ENCODE measurements at regions not wholly inside any gene's neighbourhood (a gene's known extent, or its start where the extent isn't known, plus 50 kb on each side); places are given as distances from the start of the nearest gene placed in this dataset.
A peak's percentile ranks its signal among the peaks of the same experiment; 100 is the strongest.
"Not testable (repeated sequence)": the region's sequence is repeated elsewhere in the genome, so short reads cannot be mapped to it uniquely, and the experiment has no call there.

DNA sequence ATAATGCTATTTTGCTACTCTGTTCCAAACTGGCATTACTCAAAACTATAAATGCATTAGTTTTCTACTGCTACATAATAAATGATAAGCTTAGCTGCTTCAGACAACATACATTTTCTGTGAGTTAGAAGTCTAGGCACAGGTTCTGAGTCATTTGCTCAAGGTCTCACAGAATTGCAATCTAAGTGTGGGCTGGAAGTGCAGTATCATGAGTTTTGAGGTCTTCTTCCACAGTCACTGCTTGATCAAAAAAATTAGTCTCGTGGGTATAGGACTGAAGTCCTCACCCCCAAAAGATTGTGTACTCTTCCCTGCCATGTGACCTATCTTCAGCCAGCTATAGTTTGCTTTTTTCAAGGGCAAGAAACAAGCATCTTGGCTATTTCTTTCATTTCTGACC lies 676.9 kb downstream of the ADCYAP1 start:
- no peak for DNase-seq

- DNase-seq: peak; percentile 16
These were observed 681.3 kb downstream of the ADCYAP1 start for GRCh38 chr18:1585881-1586488.

DNA sequence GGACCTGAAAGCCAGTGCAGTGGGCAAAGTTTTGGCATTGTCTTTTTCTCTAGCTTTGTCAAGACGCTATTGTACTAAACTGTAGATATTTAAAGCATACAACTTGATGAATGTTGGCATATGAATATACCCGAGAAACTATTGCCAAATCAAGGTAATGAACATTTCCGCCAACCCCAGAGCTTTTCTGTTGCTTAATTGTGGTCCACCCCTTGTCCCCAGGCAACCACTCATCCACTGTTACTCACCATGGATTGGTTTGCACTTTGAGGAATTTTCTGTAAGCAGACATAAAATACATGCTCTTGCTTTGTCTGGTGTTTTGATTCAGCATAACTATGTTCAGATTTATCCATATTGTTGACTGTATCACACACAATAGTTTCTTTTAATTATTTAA lies 688.4 kb downstream of the ADCYAP1 start:
- DNase-seq: no peak

DNA sequence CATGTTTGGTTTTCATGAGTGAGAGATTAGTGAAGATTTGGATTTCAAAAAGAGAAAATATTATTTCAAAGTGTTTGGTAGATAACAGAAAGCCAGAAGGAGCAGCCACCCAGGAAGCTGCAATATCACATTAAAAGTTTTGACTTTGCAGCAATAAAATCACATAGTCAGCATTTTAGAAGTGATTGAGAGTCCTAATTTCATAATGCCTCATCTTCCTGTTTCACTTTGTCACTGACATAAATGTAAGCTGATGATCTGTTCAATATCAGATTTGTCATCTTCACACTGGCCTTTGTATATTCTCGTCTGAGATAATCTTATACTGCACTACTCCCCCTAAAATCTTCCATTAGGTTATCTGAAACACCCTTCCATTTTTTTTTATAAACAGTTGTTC lies 690.5 kb downstream of the ADCYAP1 start:
- DNase-seq: no peak

DNA sequence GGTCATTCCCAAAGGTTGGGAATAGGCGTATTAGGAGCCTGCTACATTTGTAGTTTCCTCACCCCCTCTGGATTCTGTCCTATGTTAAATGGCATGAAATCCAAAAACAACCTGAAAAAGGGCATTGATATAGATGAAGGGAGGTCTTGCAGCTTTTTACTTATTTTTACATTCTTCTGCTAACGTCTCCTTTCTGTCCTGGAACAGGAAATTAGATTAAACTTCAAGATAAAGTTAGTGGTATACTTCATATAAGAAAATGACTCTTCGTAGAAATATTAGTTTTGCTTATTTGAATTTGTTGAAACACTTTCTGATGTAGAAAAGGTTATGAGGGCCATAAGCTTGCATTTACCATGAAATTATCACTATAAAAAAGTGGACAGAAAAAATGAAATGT lies 694.5 kb downstream of the ADCYAP1 start:
- DNase-seq: no peak

DNA sequence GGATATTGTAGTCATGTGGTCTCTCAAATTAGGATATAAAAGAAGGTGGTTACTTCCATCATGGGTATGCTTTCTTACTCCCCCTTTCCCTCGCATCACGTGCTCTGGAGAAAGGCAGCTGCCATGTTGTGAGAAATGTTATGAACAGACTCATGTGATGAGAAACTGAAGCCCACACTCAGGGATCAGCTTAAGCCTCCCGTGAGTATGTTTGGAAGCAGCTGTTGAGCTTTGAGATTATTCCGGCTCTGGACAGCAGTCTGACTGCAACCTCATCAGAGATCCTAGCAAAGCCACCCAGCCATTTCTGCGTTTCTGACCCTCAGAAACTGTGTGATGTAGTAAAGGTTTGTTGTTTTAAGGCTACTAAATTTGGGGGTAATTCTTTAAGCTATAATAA lies 700.1 kb downstream of the ADCYAP1 start:
- no peak for DNase-seq

- DNase-seq: no peak
These were observed 713.7 kb downstream of the ADCYAP1 start for GRCh38 chr18:1618364-1618763.

DNA sequence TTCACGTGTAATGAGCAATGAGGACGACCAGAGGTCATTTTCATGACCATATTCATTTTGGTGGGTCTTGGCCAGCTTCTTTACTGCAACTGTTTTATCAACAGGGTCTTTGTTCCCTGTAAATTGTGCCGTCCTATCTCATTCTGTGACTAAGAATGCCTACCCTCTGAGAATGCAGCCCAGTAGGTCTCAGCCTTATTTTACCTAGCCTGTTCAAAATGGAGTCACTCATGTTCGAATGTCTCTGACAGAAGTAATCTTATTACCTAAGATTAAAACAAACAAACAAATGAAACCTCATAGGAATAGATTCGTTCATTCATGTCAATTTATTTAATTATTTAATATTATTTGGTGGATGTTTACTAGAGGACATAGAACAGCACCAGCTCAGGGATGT lies 714.8 kb downstream of the ADCYAP1 start:
- no peak for DNase-seq

- DNase-seq: no peak
These were observed 719.9 kb downstream of the ADCYAP1 start for GRCh38 chr18:1624612-1625011.

GRCh38 chr18:1627494-1627893 lies 722.8 kb downstream of the ADCYAP1 start:
- DNase-seq: no peak

GRCh38 chr18:1648712-1649111 lies 744.0 kb downstream of the ADCYAP1 start:
- no peak for DNase-seq

- DNase-seq: no peak
These were observed 747.3 kb downstream of the ADCYAP1 start for GRCh38 chr18:1652018-1652417.

- no peak for DNase-seq
These were observed 749.2 kb downstream of the ADCYAP1 start for GRCh38 chr18:1653873-1654272.

DNA sequence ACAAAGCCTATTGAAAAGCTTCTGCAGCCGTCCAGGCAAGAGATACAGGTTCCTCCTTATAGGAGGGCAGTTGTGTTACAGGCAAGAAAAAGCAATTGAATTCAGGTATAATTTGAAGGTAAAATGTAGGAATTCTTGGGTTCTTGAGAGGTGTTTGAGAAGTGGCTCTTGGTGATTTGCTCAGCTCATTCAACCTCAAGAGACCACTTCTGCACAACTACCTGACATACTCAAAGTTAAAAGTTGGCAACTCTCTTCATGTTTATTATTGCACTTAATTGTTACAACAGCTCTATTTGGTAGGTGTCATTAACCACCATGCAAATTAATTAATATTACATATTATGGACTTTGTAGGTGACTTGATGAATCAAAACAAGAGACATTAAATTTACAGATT lies 753.2 kb downstream of the ADCYAP1 start:
- DNase-seq: no peak

DNA sequence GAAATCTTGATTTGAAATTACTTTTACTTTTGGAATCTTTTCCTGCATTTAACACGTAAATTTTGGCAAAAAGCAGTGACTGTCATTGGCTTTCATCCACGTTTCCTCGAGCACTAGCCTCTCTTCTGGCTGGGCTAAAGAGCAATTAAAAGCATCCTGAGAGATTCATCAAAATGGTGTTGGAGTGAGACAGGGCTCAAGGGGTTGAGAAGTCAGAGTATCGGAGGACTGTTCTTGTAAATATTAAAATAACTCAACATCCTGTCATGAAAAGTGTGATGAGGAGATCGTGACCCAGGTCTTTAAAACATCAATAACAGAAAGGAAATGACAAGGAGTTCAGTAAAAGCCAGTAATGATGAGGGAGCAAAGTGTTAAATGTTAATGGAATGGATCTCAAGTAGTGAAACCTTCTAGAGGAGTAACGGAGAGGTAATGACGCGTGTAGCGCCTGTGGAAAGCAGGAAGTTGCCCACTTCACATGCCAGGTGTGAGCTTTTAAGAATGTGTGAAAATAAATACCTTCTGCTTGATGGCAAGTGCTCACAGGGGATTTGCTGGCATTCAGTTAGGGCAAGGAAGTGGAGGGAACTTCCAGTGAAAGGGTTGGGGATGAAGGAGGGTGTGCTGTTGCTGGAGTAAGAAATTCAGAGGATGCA lies 754.4 kb downstream of the ADCYAP1 start:
- DNase-seq: peak; percentile 47

GRCh38 chr18:1663879-1664705 lies 759.4 kb downstream of the ADCYAP1 start:
- DNase-seq: peak; percentile 1

DNA sequence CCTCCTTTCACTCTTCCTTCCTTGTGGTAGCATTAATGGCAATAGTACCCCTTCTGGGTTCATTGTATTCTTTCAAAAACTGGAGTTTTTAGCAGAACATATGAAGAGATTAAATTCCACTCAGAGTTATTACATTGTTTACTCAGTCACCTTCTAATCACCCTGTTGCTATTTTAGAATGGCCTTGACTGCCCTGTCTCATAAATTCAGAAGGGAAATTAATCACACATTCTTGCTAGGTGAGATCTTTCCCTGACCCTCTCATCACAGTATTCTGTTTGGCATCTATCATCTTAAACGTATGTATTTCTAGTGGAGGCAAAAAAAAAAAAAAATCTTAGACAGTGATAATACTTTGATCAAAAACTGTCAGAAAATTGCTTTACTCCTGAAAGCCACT lies 760.4 kb downstream of the ADCYAP1 start:
- no peak for DNase-seq

- no peak for DNase-seq
These were observed 763.6 kb downstream of the ADCYAP1 start for GRCh38 chr18:1668279-1668678.

- DNase-seq: not testable (repeated sequence)
These were observed 767.0 kb downstream of the ADCYAP1 start for GRCh38 chr18:1671710-1672109.

GRCh38 chr18:1676387-1676786 lies 771.7 kb downstream of the ADCYAP1 start:
- DNase-seq: no peak

DNA sequence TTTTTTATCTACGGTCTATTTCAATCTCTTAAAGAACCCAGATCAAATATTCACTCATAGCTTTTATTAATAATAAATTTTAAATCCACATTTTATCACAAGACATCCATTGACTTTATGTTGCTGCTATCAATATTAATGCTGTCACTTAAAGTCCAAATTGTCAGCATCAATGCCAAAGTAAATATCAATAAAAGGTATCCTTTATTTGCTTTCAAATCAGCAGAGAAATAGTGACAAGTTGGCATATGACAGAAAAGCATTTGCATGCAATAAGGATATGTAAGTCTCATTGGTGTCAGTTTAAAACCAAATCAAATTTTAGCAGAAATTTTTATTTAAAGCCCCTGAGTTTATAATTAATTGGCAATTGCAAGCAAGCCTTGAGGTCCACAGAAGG lies 775.4 kb downstream of the ADCYAP1 start:
- no peak for DNase-seq

GRCh38 chr18:1691863-1692262 lies 787.2 kb downstream of the ADCYAP1 start:
- no peak for DNase-seq

DNA sequence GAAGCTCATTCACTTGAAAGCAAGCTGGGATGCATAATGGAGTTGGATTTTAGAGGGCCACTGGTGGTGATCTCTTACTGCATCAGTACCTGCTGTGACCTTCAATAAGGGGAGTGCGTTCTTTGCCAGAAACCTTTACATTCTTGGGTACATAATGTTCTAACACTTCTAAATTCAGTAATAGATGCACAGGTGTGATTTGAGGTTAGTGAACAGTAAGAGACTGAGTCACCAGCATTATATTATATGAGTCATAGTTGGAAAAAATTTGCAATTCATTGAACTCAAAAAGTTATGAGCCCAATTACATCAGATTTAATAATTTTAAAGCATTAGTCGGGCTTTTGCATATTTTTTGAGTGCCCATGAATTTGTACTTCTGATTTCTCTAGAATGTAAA lies 803.3 kb downstream of the ADCYAP1 start:
- no peak for DNase-seq

DNA sequence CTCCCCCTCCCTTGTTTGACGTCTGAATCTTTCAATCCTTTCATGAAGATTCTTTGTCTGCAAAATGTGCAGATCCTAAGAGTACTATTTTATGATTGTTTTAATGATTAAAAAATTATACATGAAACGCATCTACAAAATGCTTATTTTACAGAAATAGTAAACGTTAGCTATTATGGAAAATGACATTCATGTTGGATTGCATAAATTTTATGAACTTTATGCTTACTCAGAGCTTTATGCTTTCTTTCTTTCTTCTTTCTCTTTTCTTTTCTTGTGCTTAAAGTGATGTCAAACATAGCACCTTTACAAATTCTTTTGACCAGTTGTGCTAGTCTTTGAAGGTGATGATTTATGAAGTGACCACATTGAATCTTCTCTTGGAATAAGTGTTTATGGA lies 805.4 kb downstream of the ADCYAP1 start:
- no peak for DNase-seq

Data from NCI-H1092 (cell line).